ENCODE measurements at regions not wholly inside any gene's neighbourhood (a gene's known extent, or its start where the extent isn't known, plus 50 kb on each side); places are given as distances from the start of the nearest gene placed in this dataset.
"Not testable (repeated sequence)": the region's sequence is repeated elsewhere in the genome, so short reads cannot be mapped to it uniquely, and the experiment has no call there.

DNA sequence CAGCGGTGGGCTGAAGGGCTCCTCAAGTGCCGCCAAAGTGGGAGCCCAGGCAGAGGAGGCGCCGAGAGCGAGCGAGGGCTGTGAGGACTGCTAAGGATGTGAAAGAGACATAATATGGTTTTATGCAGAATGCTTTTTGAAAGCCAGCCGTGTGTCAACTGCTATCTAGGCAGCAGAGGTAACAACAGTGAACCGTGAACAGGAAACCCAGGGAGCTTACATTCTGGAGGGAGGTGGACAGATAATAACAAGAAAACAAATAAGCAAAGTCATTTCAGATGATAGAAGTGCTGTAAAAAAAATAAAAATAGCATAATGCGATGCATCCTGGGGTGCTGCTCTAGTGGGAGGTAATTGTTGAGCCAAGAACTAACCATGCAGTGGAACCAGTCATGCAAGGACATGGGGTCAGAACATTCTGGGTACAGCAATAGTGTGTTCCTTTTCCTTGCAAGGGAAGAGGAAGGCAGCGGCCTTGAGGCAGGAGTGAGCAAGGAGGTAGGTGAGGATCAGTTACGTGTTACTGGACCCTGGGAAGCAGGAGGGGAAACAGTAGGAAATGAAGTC is 134.4 kb upstream of the TMEM170B start:
- no peak overlapping the region for H3K27ac ChIP-seq
- TF ChIP-seq, protein P1, sequence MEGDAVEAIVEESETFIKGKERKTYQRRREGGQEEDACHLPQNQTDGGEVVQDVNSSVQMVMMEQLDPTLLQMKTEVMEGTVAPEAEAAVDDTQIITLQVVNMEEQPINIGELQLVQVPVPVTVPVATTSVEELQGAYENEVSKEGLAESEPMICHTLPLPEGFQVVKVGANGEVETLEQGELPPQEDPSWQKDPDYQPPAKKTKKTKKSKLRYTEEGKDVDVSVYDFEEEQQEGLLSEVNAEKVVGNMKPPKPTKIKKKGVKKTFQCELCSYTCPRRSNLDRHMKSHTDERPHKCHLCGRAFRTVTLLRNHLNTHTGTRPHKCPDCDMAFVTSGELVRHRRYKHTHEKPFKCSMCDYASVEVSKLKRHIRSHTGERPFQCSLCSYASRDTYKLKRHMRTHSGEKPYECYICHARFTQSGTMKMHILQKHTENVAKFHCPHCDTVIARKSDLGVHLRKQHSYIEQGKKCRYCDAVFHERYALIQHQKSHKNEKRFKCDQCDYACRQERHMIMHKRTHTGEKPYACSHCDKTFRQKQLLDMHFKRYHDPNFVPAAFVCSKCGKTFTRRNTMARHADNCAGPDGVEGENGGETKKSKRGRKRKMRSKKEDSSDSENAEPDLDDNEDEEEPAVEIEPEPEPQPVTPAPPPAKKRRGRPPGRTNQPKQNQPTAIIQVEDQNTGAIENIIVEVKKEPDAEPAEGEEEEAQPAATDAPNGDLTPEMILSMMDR (conservative IDR thresholded peaks at IDR 0.05), result no peak

DNA sequence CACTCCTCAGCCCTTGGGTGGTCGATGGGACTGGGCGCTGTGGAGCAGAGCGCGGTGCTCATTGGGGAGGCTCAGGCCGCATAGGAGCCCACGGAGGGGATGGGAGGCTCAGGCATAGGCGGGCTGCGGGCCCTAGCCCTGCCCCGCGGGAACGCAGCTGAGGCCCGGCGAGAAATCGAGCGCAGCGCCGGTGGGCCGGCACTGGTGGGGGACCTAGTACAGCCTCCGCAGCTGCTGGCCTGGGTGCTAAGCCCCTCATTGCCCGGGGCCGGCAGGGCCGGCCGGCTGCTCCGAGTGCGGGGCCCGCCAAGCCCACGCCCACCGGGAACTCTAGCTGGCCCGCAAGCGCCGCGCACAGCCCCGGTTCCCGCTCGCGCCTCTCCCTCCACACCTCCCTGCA is 135.0 kb upstream of the TMEM170B start:
- H3K27ac ChIP-seq, result not testable (repeated sequence)

DNA sequence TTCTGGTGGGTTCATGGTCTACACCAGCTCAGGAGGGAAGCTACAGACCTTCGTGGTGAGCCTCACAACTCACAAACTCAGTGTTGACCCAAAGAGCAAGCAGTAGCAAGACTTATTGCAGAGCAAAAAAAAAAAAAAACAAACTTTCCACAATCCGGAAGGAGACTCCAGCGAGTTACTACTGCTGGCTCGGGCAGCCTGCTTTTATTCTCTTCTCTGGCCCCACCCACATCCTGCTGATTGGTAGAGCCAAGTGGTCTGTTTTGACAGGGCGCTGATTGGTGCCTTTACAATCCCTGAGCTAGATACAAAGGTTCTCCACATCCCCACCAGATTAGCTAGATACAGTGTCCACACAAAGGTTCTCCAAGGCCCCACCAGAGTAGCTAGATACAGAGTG is 135.6 kb upstream of the TMEM170B start:
- H3K27ac ChIP-seq, result not testable (repeated sequence)

DNA sequence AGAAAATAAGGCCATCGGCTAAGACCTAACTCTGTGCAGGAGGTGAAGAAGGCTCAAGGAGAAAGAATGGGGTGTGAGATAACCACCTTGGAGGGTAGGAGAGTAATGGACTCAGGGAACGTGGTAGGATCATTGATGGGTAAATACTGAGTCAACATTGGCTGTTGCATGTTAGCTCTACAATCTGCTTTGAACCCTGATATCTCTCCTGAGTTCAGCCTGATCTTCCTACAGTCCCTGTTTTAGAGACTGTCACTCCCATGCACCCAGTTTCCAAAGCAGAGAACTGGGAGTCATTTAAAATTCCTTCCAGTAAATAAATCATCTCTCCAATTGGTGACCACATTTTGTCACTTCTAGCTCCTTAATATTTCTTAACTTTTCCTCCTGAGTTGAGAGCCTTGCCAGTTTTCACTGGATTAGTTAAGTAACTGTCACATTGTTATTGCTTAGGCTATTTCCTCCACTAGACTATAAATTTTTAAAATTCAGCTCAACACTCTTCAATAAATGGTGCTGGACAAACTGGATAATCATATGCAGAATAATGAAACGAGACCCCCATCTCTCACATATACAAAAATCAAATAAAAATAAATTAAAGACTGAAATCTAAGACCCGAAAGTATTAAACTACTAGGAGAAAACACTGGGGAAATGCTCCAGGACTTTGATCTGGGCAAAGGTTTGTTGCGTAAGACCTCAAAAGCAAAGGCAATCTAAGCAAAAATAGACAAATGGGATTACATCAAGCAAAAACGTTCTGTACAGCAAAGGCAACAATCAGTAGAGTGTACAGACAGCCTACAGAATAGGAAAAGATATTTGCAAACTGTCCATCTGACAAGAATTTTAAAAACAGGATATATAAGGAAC is 138.9 kb upstream of the TMEM170B start:
- TF ChIP-seq, protein P1 (conservative IDR thresholded peaks at IDR 0.05), result no peak
- no peak overlapping the region for H3K27ac ChIP-seq

DNA sequence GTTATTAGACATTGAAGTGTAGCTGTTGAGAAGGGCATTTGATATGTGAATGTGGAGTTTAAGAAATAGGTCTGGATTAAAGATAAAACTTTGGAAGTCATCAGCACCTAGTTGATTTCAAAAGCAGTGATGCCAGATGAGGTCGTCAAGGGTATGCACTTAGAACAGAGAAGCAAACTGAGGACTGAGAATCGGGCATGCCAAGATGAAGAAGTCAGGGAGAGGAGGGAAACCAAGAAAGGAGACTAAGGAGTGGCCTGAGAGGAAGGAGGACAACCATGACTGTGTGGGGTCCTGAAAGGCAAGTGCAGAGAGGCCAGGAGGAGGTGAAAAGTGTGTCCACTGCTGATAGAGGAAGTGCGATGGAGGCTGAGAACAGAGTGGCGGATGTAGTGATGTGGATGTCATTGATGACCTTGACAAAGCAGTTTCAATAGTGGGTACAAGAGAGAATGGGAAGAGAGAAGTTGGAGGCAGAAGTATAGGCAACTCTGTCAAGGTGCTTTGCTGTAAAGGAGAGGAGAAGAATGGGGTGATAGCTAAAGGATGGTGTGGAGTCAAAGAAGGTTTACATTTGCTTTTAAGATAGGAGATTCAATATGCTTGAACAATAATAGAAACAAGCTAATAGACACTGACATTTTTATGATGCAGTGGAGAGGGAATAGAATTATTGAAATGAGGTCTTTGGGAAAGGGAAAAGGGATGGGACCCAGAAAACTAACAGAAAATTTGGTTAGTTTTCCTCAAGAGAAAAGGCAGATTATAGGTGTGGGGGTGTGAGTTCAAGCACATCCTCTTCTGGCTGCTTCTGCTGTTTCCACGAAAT is 139.7 kb upstream of the TMEM170B start:
- no peak overlapping the region for H3K27ac ChIP-seq
- TF ChIP-seq, protein P1 (conservative IDR thresholded peaks at IDR 0.05), result no peak

DNA sequence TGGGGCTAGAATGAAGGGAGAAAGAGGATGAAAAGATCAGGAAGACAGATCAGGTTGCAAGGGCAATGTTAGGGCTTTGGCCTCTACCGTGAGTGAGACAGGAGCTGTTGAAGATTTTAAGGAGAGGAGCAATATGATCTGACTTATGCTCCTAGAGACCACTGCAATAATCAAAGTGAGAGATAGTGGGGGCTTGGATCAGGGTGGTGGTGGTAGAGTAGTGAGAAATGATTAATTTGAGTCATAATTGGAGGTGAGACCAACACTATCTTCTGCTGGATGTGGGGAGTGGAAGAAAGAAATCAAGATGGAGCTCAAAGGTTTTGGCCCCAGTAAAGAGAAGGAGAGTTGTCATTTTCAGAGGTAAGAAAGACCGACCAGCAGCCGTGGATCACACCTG is 140.7 kb upstream of the TMEM170B start:
- TF ChIP-seq, protein P1 (conservative IDR thresholded peaks at IDR 0.05), result no peak

DNA sequence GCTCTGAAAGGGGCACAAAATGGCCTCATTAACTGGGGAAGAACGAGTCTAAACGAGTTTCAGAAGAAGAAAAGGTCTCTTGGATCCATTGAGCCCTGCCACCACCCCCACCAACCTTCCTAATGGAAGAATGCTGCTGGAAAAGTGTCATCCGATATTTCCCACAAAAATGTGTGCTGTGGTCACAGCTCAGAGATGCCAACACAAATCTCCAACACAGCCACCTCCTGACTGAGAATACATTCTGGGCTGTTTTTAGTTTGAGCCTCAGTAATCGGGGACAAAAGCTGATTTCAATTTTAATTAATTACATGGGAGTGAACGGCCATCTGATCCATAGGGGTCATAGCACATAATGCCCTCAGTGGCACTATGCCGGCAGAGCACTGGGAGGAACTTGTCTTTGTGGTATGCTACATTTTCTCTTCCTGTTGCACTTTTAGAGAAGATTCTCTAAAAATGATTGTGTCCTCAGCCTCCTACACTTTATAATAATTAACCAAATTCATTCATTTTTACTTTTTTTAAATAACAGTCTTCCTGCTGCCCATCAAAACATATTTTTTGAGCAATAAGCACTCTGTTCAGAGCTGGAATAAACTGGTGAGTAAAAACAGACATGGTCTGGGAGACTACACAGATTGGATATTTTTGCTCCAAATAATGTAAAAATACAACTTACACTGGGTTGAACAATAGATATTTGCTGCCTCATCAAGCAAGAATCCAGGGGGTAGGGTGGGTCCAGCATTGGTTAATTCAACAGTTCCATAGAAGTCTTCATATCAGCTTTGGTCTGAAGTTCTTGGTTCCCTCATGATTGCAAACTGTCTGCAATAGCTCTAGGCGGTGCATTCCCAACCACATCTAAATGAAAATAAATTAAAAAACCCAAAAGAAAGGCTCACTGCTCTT is 143.6 kb upstream of the TMEM170B start:
- peak overlapping the region; percentile 91 for H3K27ac ChIP-seq
- TF ChIP-seq, protein P1 (conservative IDR thresholded peaks at IDR 0.05), result no peak

More for the DNA sequence above, 140.7 kb upstream of the TMEM170B start:
- no peak overlapping the region for H3K27ac ChIP-seq

Data from VCaP (cell line).